ENCODE measurements at regions not wholly inside any gene's neighbourhood (a gene's known extent, or its start where the extent isn't known, plus 50 kb on each side); places are given as distances from the start of the nearest gene placed in this dataset.
A peak's percentile ranks its signal among the peaks of the same experiment; 100 is the strongest.

DNA sequence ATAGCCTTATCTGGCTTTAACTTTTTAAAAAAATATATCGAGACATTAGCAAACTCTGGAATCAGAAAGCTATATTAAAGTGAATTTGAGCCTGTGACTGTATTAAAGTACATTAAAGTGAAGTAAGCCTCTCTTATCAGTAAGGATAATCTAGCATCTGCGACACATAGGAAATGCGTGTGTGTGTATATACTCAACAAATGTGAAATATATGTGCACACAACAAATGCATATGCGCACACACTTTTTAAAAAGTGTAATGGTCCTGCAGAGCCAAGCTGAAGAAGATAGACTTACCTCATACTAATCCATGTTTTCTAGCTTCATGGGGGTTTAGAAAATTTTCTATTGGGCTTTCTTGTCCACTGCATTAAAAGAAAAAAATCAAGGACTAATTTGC, 437.1 kb downstream of the ZIC1 start:
- no peak for DNase-seq (ENCODE audit: low read depth, low spot score)

DNA sequence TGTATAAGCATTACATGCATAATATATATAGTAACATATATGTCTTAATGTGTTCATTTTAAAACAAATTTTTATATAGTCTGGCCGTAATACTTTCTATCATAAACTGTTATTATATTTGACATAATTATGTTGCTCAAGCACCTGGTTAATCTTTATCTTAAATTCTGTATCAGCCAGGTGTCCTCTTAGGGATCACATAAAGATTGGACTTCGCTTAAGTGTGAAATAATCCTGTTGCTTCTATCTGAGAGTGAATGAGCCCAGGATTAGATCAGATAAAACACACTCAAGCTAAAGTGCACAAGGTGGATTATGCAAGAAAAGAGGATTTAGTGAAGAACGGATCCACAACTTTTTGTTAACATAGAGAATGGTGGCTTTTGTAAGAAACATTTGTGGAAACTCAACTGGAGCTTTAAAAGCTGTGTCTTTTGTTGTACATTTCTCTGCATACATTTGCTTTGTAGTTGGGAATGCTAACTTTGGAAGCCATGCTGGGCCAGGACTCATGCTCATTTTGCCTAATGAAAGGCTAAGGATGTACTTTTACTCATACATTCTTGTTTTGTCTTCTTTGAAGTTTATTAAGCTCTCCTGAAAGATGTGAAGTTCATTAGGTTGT, 437.8 kb downstream of the ZIC1 start:
- no peak for DNase-seq (ENCODE audit: low read depth, low spot score)

DNA sequence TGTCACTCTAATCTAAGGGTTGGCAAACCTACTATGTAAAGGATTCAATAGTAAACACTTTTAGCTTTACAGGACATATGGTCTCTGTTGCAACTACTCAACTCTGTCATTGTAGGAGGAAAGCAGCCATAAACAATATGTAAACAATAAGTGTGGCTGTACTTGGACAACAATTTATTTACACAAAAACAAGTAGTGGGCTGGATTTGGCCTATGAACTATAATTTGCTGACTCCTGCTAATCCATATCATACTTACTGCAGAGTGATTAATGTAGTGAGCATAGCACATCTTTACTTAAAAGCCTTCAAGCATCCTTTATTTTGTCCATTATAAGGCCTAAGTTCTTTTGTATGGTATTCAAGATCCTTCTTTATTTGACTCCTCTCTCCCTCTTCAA, 441.9 kb downstream of the ZIC1 start:
- DNase-seq (ENCODE audit: low read depth, low spot score), result no peak

DNA sequence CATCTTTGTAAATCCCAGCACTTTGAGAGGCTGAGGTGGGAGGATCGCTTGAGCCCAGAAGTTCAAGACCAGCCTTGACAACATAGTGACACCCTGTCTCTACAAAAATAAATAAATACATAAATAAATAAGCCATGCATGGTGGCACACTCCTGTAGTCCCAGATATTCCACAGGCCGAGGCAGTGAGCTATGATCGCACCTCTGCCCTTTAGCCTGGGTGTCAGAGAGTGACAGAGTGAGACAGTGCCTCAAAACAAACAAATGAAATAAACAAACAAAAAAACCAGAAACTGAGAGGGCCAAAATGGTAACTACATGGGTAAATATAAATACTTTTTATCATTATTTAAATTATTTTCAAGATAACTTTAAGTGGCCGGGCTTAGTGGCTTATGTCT, 445.4 kb downstream of the ZIC1 start:
- no peak for DNase-seq (ENCODE audit: low read depth, low spot score)

DNA sequence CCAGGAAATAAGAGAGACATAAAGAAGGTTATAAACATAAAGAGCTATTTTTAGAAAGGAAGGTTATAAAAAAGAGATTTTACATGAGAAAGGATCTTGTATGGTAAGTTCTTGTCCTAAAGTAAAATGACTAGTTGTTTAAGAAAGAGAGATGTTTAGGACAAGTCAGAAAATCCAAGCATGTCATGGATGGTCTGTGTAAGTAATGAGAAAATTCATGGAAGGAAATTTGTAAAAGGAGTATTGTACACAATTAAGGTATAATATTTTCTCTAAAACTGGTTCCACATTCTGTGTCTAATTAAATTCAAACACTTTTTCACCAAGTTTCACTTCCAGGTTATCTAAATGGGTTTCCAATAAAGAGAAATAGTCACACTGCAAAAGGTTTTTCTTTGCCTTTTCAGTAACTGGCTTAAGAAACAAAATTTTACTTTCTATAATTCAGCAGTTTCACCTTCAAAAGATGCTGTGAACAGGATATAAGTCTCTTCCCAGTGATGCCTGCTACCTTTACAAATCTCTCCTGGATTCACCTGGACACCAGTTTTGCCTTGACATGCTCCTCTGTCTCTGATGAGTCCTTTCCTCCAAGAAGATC, 455.7 kb downstream of the ZIC1 start:
- DNase-seq (ENCODE audit: low read depth, low spot score), result no peak

DNA sequence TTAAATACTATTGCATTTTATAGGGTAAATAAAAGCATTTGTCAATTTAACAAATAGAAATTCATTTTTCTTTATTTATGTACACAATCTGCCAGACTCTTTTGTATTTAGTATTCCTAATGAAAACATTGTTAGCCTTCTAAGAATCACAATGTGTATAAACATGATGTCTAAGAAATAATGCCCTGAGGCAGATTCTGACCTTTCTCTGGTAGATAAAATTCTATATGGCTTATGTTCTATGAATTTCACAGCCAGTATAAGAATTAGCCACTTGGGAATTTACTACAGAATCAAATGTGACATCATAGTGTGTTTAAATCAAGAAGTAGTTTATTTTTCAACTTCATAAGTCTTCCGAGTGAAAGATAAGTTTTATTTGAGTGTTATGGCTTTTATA, 457.4 kb downstream of the ZIC1 start:
- no peak for DNase-seq (ENCODE audit: low read depth, low spot score)

DNA sequence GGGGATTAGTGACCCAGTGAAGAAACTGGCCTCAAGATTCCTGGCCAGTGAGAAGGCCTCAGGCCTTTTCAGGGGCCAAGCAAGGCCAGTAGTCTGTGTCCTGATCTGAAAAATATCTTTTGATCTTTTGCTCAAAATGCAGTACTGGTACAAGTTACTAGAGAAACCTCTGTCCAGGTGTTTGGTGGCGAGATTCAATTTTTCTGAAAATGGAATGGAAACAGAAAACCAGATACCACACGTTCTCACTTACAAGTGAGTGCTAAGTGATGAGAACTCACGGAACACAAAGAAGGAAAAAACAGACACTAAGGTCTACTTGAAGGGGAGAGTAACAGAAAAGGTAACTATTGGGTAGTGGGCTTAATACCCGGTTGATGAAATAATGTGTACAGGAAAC, 463.4 kb downstream of the ZIC1 start:
- DNase-seq (ENCODE audit: low read depth, low spot score), result no peak

DNA sequence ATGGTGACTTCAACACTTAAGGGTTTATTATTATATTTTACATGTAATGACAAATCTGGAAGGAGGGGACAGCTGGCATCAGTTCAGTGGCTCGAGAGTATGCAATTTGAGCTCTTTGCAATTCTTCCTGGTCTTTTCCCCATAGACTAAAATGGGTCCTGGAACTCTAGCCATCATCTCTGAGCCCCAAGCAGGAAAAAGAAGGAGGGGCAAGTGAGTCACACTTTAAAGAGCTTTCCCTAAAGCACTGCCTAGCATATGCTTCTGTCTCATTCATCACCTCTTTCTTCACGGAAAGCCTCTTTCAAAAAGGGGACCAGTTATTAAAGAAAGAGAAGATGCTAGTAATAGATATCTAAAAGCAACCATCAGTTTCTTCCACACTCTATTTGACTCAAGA, 466.3 kb downstream of the ZIC1 start:
- no peak for DNase-seq (ENCODE audit: low read depth, low spot score)

DNA sequence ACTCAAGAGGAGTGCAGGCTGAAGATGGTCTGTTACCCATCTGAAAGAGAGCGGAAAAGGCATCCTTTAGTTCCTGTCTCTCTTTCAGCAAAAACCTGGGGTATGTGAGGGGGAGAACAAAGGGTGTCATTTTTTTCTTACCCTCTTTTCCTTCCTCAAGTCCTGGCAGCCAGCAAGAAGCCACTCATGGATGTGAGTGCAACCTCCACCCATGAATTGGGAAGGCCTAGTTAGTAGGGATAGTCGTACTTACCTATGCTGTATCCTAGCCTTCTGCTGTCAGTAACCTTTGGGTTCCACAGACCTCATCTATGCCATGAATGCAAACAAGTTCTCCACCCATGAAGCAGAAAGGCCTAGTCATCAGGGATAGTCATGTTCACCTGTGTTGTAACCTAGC, 472.8 kb downstream of the ZIC1 start:
- no peak for DNase-seq (ENCODE audit: low read depth, low spot score)

DNA sequence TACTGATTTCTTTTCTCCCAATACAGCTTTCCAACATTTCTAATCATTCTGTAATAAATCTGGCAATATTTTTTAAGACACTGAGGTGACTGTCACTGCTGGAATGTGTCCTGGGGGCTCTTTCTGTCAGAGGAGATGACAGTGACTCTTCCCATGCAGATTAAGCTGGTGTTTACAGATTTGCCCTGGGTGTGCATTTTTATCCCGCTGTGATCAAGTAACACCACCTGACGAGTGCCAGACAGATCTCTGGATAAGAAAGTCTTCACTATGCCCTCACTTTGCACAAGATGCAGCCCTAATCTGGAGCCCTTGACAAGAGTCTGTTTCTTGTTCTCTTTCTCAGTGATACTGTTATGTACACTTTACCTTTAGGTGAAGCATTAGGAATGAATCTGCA, 477.7 kb downstream of the ZIC1 start:
- peak; percentile 53 for DNase-seq (ENCODE audit: low read depth, low spot score)

DNA sequence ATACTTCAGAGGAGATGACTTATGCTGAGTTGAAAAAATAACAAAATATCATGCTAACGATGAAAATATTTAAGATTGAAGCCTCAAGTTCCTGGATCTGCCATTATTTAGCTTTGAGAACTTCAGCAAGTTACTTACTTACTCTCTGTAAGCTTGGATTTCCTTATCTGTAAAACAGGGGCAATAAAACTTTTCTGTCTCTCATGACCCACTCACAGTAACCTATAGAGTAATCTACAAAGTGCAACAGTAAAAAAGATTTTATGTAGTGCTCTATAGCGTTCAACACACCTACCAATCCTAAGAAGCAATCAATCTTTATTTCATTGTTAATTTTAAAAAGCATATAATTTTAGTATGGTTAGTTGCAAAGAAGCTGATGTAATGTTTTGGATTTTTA, 478.6 kb downstream of the ZIC1 start:
- DNase-seq (ENCODE audit: low read depth, low spot score), result no peak

DNA sequence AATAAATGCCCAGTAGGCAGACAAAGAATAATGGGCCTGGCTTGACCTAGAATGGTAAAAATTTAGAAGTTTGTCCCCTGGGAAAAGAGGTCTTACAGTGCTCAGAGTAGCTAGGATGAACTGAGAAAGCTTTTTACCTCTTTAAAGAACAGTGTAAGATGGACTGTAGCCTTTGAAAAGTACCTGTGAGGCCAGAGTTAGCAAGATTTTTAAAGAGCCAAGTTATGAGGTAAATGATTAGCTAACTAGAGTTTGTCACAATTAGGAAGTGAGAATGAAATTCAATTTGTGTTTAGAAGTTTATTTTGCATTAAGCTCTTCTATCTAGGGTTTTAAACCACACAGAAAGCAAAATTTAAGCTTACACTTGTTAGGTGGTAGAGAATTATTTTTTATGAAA, 480.9 kb downstream of the ZIC1 start:
- no peak for DNase-seq (ENCODE audit: low read depth, low spot score)

DNA sequence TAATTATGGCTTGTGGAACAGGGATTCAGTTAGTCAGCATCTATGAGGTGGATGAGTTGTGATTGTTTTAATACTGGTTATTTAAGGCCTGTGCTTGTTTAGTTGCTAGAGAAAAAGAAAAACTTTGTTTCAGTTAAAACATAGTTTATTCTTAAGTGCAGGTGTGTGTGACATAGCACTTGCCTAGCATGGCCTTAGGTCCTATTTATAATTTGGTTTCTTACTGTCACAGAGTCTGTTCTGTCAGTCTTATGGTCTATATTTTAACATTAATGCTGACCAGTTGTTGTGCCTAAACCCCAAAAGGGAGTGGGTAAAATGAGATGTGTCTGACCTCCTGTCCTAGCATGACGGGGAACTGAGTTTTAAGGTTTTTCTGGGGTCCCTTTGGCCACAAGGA, 486.3 kb downstream of the ZIC1 start:
- DNase-seq (ENCODE audit: low read depth, low spot score), result no peak

DNA sequence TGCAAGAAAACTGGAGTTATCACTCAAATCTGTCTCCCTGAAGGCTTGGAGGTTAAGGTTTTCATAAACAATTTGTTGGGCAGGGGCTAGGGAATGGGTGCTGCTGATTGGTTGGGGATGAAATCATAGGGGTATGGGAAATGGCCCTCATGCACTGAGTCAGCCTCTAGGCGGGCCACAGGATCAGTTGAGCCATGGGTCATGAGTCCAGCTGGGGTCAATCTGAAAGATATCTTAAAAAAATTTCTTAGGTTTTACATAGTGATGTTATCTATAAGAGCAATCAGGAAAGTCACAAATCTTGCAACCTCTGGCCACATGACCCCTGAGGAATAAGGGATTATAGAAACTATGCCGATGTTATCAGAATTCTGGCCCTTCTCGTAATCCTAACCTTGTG, 491.7 kb downstream of the ZIC1 start:
- DNase-seq (ENCODE audit: low read depth, low spot score), result no peak

DNA sequence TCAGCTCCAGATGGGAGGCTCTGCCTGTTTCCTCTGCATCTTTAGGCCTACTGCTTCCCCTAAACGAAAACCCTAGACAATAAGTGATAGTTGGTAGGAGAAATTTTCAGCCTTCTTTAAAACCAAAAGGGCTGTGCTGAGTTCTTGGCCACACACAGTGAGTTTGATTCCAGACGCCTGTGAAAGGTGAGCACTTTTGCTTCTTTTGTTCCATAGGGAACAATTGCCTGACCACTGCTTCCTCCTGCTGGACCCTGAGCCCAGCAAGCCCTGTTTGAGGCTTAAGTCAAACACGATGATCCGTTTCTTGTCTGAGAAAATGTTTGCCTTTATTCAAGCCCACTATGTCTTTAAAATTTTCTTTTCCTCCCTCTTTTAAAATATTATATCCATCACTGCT, 493.9 kb downstream of the ZIC1 start:
- peak; percentile 8 for DNase-seq (ENCODE audit: low read depth, low spot score)

DNA sequence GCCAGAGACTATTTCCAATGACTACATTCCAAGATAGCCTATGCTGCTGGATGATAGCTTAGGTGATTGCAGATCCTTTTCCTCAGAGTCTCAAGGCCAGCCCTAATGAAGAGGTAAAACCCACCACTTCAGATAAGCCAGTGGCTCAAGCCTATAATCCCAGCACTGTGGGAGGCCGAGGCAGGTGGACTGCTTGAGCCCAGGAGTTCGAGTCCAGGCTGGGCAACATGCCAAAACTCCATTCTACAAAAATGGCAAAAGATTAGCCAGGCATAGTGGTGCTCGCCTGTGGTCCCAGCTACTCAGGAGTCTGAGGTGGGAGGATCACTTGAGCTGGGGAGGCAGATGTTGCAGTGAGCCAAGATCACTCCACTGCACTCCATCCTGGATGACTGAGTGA, 495.3 kb downstream of the ZIC1 start:
- DNase-seq (ENCODE audit: low read depth, low spot score), result no peak

DNA sequence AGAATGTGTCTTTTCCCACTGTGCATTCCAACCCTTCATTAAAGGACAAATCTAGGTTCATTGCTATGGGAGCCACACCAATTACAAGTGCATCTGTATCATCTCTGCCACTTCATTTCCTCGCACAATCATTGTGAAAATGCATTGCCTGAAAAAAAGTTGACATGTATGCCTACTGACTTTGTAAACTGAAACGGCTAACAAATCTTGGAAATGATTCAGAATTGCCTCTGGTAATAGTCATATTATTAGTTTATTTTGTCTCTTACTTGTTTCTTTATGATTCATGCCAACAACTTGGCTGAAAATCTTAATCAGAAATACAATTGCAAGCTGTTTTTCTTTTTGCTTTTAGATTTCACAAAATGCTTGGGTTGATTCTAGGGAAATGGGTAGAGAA, 497.1 kb downstream of the ZIC1 start:
- DNase-seq (ENCODE audit: low read depth, low spot score), result no peak

DNA sequence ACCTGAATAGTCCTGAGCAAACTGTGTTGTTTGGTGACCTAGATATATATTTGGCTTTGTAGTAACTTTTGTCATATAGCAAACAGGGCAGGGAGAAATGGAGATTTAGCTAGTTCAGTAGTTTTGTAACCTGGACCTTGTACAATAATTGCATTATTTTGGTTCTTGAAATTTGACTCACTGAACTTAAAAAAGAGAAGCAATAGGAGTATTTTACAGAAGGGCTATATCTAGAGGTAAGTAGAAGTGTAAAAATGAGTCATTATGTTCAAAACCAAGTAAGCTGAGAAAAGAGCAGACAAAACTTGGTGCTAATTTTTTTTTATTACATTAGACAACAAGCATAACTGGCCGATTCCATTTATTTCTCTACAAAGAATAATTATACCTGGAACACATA, 505.4 kb downstream of the ZIC1 start:
- DNase-seq (ENCODE audit: low read depth, low spot score), result no peak

DNA sequence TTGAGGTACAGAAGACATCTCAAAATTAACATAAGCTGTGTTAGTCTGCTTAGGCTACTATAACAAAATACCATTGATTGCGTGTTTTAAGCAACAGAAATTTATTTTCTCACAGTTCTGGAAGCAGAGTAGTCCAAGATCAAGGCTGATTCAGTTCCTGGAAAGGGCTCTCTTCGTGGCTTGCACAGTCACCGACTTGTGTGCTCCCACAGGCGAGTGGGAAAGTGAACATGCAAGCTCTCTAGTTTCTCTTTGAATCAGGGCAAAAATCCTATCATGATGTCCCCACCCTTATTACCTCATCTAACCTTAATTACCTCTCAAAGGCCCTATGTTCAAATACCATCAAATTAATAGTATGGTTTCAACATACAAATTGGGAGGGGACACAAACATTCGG, 505.9 kb downstream of the ZIC1 start:
- DNase-seq (ENCODE audit: low read depth, low spot score), result no peak

DNA sequence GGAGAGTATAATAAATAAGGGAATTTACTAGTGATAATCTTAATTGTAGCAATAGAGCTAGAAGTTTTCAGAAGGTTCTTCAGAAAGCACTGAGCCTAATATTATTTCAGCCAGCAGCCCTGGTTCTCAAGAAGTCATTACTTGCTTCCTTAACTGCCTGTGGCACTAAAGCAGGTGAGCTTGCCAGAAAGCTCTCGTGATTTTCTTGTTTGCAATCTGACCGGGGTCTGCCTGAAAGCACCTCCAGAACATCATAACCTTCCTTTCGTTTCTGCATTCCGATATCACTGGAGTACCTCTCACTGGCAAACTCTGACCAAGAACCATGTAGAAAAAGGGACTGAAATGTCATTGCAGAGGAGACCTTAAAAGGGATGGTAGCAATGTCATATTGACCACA, 510.3 kb downstream of the ZIC1 start:
- DNase-seq (ENCODE audit: low read depth, low spot score), result no peak

DNA sequence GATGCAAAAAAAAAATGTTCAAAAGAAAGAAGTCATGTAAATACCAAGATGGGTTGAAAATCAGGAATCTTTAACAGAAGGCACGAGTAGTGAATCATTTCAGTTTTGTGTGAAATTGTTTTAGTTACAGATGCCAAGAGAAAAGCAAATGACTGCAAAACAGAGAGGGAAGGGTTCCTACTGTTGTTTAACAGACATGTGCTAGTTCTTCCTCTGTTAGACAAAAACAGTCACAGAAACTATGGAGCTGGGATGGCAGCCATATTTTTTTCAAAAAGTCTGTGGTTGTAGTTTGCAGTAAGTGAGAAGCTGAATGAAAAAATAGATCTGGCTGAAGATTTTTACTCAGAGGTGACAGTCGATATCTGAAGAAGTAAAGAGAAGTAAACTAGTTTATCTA, 511.9 kb downstream of the ZIC1 start:
- no peak for DNase-seq (ENCODE audit: low read depth, low spot score)

DNA sequence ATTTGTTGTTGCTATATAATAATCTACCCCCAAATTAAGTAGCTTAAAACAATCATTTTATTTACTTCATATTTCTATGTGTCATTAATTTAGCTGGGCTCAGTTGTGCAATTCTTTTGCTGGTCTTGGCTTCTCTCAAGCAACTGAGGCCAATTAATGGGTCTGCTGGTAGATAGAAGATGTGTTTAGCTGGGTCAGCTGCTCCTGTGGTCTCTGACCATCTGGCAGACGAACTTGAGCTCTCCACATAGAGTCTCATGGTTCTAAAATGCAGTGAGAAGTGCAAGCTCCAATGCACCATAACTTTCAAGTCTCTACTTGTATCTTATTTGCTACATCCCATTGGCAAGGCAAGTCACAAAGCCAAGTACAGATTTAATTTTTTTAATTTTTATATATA, 515.6 kb downstream of the ZIC1 start:
- DNase-seq (ENCODE audit: low read depth, low spot score), result no peak

DNA sequence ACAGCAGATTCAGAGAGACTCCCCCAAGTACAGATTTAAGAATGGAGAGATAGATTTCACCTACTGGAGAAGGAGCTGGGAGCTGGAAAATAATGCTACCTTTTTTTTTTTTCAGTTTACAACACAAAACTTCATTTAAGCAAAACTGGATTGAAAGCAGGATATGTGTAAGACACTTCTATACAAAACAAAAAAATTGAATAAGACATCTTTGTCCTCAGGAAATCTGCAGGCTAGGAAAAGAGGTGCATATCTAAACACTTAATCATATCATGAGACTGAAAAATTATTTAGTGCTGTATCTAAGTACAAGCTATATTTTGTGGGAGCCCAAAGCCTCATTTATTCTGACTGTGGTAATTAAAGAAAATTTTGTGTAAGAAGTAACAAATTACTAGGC, 516.1 kb downstream of the ZIC1 start:
- DNase-seq (ENCODE audit: low read depth, low spot score), result no peak

DNA sequence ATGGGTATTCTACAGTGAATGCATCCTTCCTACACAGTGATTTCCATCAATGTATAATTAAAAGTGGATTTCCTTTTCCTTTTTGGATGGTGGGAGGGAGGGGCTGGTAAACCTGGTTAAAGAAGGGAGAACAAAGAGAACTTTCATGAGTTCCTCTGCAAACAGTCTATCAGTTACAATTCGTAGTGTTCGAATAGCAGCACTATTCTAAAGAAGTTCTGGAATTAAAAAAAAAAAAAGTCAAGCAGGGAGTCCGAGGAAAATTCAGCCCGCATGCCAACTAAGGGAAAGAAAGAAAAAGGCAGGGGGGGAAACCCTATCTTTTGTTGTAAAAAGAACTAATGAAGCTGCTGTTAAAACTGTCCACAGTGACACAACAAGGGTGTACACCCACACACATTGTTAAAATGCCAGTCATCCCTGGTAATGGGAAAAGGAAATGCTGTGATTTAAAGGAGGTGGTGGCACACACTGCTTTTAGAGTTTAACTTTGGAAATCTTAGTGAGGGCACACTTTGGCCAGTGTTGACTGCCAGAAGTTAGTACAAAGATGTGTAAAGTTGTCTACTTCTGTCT, 521.2 kb downstream of the ZIC1 start:
- no peak for DNase-seq (ENCODE audit: low read depth, low spot score)

All from ELF-1 (cell line).